ENCODE measurements at regions not wholly inside any gene's neighbourhood (a gene's known extent, or its start where the extent isn't known, plus 50 kb on each side); places are given as distances from the start of the nearest gene placed in this dataset.

GRCh38 chrX:96389281-96390047 lies 295.2 kb upstream of the DIAPH2 start:
- no peak overlapping the region for H3K9ac ChIP-seq (ENCODE audit: low read length)
- no peaks in the 10 kb centered on the region for H3K27me3 ChIP-seq (ENCODE audit: control insufficient read depth, insufficient read depth, low read length)
- no peaks in the 10 kb centered on the region for H3K4me1 ChIP-seq (ENCODE audit: control insufficient read depth, low read depth, low read length)
- H3K27ac ChIP-seq (ENCODE audit: low read length): no peak overlapping the region
- H3K36me3 ChIP-seq (ENCODE audit: control insufficient read depth, low read depth, low read length): no peaks in the 10 kb centered on the region
- no peaks in the 10 kb centered on the region for H3K9me3 ChIP-seq (ENCODE audit: control insufficient read depth, low read depth, low read length)
- H3K4me3 ChIP-seq (ENCODE audit: low read length): no peak overlapping the region

- Histone ChIP-seq H3K9ac (ENCODE audit: low read length) (no peak overlapping the region), H3K4me3 (ENCODE audit: low read length) (no peak overlapping the region), H3K4me1 (ENCODE audit: control insufficient read depth, low read depth, low read length) (no peaks in the 10 kb centered on the region), H3K27ac (ENCODE audit: low read length) (no peak overlapping the region), H3K36me3 (ENCODE audit: control insufficient read depth, low read depth, low read length) (no peaks in the 10 kb centered on the region), H3K27me3 (ENCODE audit: control insufficient read depth, insufficient read depth, low read length) (no peaks in the 10 kb centered on the region), H3K9me3 (ENCODE audit: control insufficient read depth, low read depth, low read length) (no peaks in the 10 kb centered on the region)
Measured at GRCh38 chrX:96394598-96394997, 290.0 kb upstream of the DIAPH2 start.

- no peaks in the 10 kb centered on the region for H3K36me3 ChIP-seq (ENCODE audit: control insufficient read depth, low read depth, low read length)
- no peaks in the 10 kb centered on the region for H3K27me3 ChIP-seq (ENCODE audit: control insufficient read depth, insufficient read depth, low read length)
- H3K9ac ChIP-seq (ENCODE audit: low read length): no peak overlapping the region
Measured at GRCh38 chrX:96403446-96403845, 281.2 kb upstream of the DIAPH2 start.

GRCh38 chrX:96405842-96406241 lies 278.8 kb upstream of the DIAPH2 start:
- Histone ChIP-seq H3K27ac (ENCODE audit: low read length) (peak overlapping the region; percentile 16), H3K27me3 (ENCODE audit: control insufficient read depth, insufficient read depth, low read length) (no peaks in the 10 kb centered on the region), H3K9me3 (ENCODE audit: control insufficient read depth, low read depth, low read length) (no peaks in the 10 kb centered on the region), H3K36me3 (ENCODE audit: control insufficient read depth, low read depth, low read length) (no peaks in the 10 kb centered on the region), H3K9ac (ENCODE audit: low read length) (no peak overlapping the region), H3K4me1 (ENCODE audit: control insufficient read depth, low read depth, low read length) (peaks cover 14% of the 10 kb centered on the region), H3K4me3 (ENCODE audit: low read length) (peak overlapping the region; percentile 15)

More at GRCh38 chrX:96403446-96403845, 281.2 kb upstream of the DIAPH2 start:
- Histone ChIP-seq H3K9me3 (ENCODE audit: control insufficient read depth, low read depth, low read length) (no peaks in the 10 kb centered on the region), H3K4me3 (ENCODE audit: low read length) (no peak overlapping the region), H3K4me1 (ENCODE audit: control insufficient read depth, low read depth, low read length) (peaks cover 14% of the 10 kb centered on the region), H3K27ac (ENCODE audit: low read length) (no peak overlapping the region)

GRCh38 chrX:96407072-96407471 lies 277.6 kb upstream of the DIAPH2 start:
- no peak overlapping the region for H3K9ac ChIP-seq (ENCODE audit: low read length)
- H3K4me1 ChIP-seq (ENCODE audit: control insufficient read depth, low read depth, low read length): peaks cover 14% of the 10 kb centered on the region
- no peak overlapping the region for H3K27ac ChIP-seq (ENCODE audit: low read length)
- H3K27me3 ChIP-seq (ENCODE audit: control insufficient read depth, insufficient read depth, low read length): no peaks in the 10 kb centered on the region
- no peak overlapping the region for H3K4me3 ChIP-seq (ENCODE audit: low read length)
- no peaks in the 10 kb centered on the region for H3K9me3 ChIP-seq (ENCODE audit: control insufficient read depth, low read depth, low read length)
- no peaks in the 10 kb centered on the region for H3K36me3 ChIP-seq (ENCODE audit: control insufficient read depth, low read depth, low read length)

- H3K4me3 ChIP-seq (ENCODE audit: low read length): no peak overlapping the region
- no peaks in the 10 kb centered on the region for H3K9me3 ChIP-seq (ENCODE audit: control insufficient read depth, low read depth, low read length)
- peaks cover 14% of the 10 kb centered on the region for H3K4me1 ChIP-seq (ENCODE audit: control insufficient read depth, low read depth, low read length)
- no peaks in the 10 kb centered on the region for H3K36me3 ChIP-seq (ENCODE audit: control insufficient read depth, low read depth, low read length)
- H3K27me3 ChIP-seq (ENCODE audit: control insufficient read depth, insufficient read depth, low read length): no peaks in the 10 kb centered on the region
- no peak overlapping the region for H3K9ac ChIP-seq (ENCODE audit: low read length)
- H3K27ac ChIP-seq (ENCODE audit: low read length): no peak overlapping the region
Measured at GRCh38 chrX:96407501-96407900, 277.1 kb upstream of the DIAPH2 start.

- H3K4me1 ChIP-seq (ENCODE audit: control insufficient read depth, low read depth, low read length): peaks cover 14% of the 10 kb centered on the region
- no peaks in the 10 kb centered on the region for H3K27me3 ChIP-seq (ENCODE audit: control insufficient read depth, insufficient read depth, low read length)
- H3K9ac ChIP-seq (ENCODE audit: low read length): no peak overlapping the region
- no peaks in the 10 kb centered on the region for H3K9me3 ChIP-seq (ENCODE audit: control insufficient read depth, low read depth, low read length)
- no peak overlapping the region for H3K27ac ChIP-seq (ENCODE audit: low read length)
- H3K36me3 ChIP-seq (ENCODE audit: control insufficient read depth, low read depth, low read length): no peaks in the 10 kb centered on the region
- no peak overlapping the region for H3K4me3 ChIP-seq (ENCODE audit: low read length)
Measured at GRCh38 chrX:96407981-96408380, 276.7 kb upstream of the DIAPH2 start.

- Histone ChIP-seq H3K27ac (ENCODE audit: low read length) (no peak overlapping the region), H3K4me1 (ENCODE audit: control insufficient read depth, low read depth, low read length) (peaks cover 18% of the 10 kb centered on the region), H3K4me3 (ENCODE audit: low read length) (no peak overlapping the region), H3K27me3 (ENCODE audit: control insufficient read depth, insufficient read depth, low read length) (no peaks in the 10 kb centered on the region), H3K36me3 (ENCODE audit: control insufficient read depth, low read depth, low read length) (no peaks in the 10 kb centered on the region), H3K9ac (ENCODE audit: low read length) (no peak overlapping the region), H3K9me3 (ENCODE audit: control insufficient read depth, low read depth, low read length) (no peaks in the 10 kb centered on the region)
Measured at GRCh38 chrX:96410927-96411326, 273.7 kb upstream of the DIAPH2 start.

GRCh38 chrX:96417695-96418094 lies 266.9 kb upstream of the DIAPH2 start:
- no peaks in the 10 kb centered on the region for H3K27me3 ChIP-seq (ENCODE audit: control insufficient read depth, insufficient read depth, low read length)
- H3K9ac ChIP-seq (ENCODE audit: low read length): no peak overlapping the region
- H3K27ac ChIP-seq (ENCODE audit: low read length): no peak overlapping the region
- peaks cover 7% of the 10 kb centered on the region for H3K4me1 ChIP-seq (ENCODE audit: control insufficient read depth, low read depth, low read length)
- H3K4me3 ChIP-seq (ENCODE audit: low read length): no peak overlapping the region
- H3K36me3 ChIP-seq (ENCODE audit: control insufficient read depth, low read depth, low read length): no peaks in the 10 kb centered on the region
- H3K9me3 ChIP-seq (ENCODE audit: control insufficient read depth, low read depth, low read length): no peaks in the 10 kb centered on the region

GRCh38 chrX:96424007-96424406 lies 260.6 kb upstream of the DIAPH2 start:
- Histone ChIP-seq H3K4me3 (ENCODE audit: low read length) (no peak overlapping the region), H3K27ac (ENCODE audit: low read length) (no peak overlapping the region)

GRCh38 chrX:96425200-96425599 lies 259.4 kb upstream of the DIAPH2 start:
- Histone ChIP-seq H3K36me3 (ENCODE audit: control insufficient read depth, low read depth, low read length) (no peaks in the 10 kb centered on the region), H3K27me3 (ENCODE audit: control insufficient read depth, insufficient read depth, low read length) (no peaks in the 10 kb centered on the region), H3K9me3 (ENCODE audit: control insufficient read depth, low read depth, low read length) (no peaks in the 10 kb centered on the region), H3K4me1 (ENCODE audit: control insufficient read depth, low read depth, low read length) (no peaks in the 10 kb centered on the region), H3K9ac (ENCODE audit: low read length) (no peak overlapping the region), H3K4me3 (ENCODE audit: low read length) (no peak overlapping the region), H3K27ac (ENCODE audit: low read length) (no peak overlapping the region)

More at GRCh38 chrX:96424007-96424406, 260.6 kb upstream of the DIAPH2 start:
- H3K36me3 ChIP-seq (ENCODE audit: control insufficient read depth, low read depth, low read length): no peaks in the 10 kb centered on the region
- H3K9ac ChIP-seq (ENCODE audit: low read length): no peak overlapping the region
- H3K9me3 ChIP-seq (ENCODE audit: control insufficient read depth, low read depth, low read length): no peaks in the 10 kb centered on the region
- no peaks in the 10 kb centered on the region for H3K4me1 ChIP-seq (ENCODE audit: control insufficient read depth, low read depth, low read length)
- no peaks in the 10 kb centered on the region for H3K27me3 ChIP-seq (ENCODE audit: control insufficient read depth, insufficient read depth, low read length)

GRCh38 chrX:96430756-96431455 lies 253.7 kb upstream of the DIAPH2 start:
- Histone ChIP-seq H3K36me3 (ENCODE audit: control insufficient read depth, low read depth, low read length) (no peaks in the 10 kb centered on the region), H3K9ac (ENCODE audit: low read length) (no peak overlapping the region), H3K27ac (ENCODE audit: low read length) (no peak overlapping the region), H3K4me3 (ENCODE audit: low read length) (no peak overlapping the region), H3K27me3 (ENCODE audit: control insufficient read depth, insufficient read depth, low read length) (no peaks in the 10 kb centered on the region), H3K9me3 (ENCODE audit: control insufficient read depth, low read depth, low read length) (no peaks in the 10 kb centered on the region), H3K4me1 (ENCODE audit: control insufficient read depth, low read depth, low read length) (no peaks in the 10 kb centered on the region)
